GM18519 (cell line): ENCODE measurements at regions not wholly inside any gene's neighbourhood (a gene's known extent, or its start where the extent isn't known, plus 50 kb on each side); places are given as distances from the start of the nearest gene placed in this dataset.
"Not testable (repeated sequence)": the region's sequence is repeated elsewhere in the genome, so short reads cannot be mapped to it uniquely, and the experiment has no call there.

Experiments used
- ATAC-seq: cut with Tn5 transposase; IDR thresholded peaks from one replicate; pipeline ENCODE4 v1.9.1; 2021; ENCODE audit warnings: mild to moderate bottlenecking, moderate library complexity; ENCODE audit not compliant: unreplicated experiment, low FRiP score

DNA sequence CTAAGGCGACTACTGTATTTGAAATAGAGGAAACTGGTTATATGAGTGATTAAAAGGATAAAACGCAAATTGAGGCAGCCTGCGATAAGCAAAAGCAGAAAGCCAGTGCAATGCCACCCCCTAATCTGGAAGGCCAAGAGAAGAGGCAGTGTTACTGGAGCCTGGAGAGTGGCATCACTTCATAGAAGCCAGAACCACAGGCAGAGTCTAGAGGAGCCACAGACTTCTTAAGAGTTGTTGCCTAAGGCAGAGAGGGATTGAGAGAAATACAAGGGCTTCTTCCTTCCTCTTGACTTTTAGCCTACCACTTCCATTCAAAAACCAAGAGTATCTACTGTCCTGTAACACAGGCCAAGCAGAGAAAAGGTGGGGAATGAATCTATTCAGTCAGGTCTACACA lies 94.9 kb upstream of the SKAP2 start:
- no peak for ATAC-seq

DNA sequence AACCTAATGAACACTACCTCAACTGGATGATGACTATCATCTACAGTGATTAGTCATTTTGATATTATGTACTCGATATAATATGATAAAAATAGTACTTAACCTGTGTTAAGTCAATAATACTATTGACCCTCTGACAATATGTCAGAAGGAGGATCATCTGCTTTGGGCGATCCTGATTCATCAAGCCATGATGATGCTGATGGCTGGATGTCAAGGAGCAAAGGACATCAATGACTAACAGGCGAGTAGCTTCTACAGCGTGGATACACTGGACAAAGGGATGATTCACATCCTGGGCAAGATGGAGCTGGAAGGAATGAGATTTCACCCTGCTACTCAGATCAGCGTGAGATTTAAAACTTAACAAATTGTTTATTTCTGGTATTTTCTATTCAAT lies 94.4 kb upstream of the SKAP2 start:
- no peak for ATAC-seq

DNA sequence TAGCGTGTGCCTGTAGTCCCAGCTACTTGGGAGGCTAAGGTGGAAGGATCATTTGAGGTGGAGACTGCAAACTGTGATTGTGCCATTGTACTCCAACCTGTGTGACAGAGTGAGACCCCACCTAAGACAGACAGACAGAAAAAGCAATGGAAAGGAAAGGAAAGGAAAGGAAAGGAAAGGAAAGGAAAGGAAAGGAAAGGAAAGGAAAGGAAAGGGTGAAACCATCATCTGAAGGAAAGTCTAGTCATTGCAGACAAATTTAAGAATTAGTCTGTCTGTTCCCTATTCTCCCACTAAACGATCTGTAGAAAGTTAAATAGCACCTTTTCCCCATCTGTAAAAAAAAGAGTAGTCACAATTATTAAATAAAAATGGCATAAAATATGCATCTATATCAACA lies 91.1 kb upstream of the SKAP2 start:
- ATAC-seq: no peak

DNA sequence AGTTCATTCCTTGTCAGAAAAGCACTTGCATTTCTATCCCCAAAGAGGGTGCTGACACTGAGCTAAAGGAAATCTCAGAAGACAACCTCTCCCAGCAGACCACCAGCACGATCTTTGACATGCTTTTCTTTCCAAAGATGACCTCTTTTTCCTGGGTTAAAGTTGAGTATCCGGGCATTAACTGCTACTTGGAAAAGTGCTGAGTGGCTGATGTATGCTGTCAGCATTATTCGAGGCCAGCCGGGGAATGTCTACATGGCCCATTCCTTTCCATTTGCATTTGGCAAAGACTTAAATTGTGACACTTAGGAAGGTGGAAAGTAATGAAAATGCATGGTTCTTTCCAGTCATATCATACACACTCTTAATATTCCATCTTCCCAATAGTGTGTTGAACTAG lies 90.6 kb upstream of the SKAP2 start:
- no peak for ATAC-seq

DNA sequence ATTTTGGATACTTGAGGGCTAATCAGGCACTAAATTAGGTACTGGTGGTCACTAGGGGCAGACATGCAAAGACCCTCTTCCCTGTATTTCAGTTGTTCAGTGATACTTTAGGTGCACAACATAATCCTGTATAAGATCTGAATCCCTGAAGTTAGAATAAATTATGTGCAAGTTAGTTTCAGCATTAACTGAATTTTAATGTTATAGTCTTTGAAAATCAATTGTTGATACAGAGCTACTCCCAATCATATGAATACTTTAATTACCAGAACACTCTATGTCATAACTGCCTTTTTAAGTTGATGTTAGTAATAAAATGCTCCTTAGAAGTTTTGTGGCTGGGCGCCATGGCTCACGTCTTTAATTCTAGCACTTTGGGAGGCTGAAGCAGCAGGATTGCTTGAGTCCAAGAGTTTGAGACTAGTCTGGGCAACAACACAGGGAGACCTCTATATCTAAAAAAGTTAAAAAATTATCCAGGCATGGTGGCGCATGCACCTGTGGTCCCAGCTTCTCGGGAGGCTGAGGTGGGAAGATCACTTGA lies 87.1 kb upstream of the SKAP2 start:
- ATAC-seq: no peak

DNA sequence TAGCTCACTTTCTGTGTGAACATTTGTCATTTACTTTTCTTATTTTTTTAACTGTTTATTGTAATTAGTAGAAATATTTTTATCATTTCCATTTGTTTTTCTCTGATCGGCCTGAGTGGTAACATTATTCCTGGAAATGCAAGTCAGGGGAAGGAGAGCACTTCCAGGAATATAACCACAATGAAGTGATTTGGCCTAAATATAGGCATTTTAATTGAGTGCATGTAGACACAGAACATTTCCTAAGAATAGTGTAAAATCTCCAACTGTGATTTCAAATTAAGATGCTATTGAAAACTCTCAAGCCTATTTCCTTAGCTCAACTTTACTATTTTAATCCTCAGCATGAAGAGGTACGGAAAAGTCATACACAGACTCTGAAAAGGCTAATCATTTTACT lies 86.5 kb upstream of the SKAP2 start:
- no peak for ATAC-seq

DNA sequence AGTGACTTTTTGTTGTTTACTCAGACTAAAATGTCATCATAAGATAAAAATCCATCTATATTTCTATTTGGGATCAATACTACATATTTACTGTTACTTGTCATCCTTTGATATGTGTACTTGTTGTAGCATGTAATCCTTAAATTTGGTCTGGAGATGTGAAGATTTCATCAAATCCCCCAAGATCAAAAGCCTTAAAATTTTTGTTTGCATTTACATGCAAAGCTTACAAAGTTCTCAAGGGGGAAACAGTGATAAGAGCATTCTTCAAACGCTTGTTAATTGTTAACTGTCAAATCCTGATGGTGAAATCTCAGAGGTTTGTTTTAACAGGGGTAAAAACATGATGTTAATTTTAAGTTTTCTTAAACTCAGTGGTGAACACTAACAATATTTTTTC lies 84.9 kb upstream of the SKAP2 start:
- ATAC-seq: no peak

DNA sequence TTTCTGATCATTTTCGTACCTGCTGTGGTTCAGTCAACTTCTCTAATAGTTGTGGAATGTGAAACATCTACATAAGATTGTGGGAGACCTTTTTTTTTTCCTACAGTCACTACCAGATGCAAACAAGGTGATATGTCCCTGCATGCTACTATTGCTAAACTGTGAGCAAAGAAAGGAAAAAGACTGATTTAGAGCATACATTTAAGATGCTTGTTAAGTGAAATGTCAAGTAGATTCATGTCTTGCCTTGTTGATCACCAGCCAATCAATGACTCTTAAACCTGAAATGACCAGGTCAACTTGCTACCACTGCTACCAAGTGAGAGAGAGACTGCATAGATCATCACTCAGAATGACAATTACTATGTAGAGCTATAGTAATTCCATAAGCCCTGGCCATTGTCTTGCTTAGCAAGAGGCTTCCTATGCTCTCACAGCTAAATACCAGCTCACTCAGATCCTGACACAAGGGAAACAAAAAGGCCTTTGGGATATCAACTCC lies 84.3 kb upstream of the SKAP2 start:
- no peak for ATAC-seq

DNA sequence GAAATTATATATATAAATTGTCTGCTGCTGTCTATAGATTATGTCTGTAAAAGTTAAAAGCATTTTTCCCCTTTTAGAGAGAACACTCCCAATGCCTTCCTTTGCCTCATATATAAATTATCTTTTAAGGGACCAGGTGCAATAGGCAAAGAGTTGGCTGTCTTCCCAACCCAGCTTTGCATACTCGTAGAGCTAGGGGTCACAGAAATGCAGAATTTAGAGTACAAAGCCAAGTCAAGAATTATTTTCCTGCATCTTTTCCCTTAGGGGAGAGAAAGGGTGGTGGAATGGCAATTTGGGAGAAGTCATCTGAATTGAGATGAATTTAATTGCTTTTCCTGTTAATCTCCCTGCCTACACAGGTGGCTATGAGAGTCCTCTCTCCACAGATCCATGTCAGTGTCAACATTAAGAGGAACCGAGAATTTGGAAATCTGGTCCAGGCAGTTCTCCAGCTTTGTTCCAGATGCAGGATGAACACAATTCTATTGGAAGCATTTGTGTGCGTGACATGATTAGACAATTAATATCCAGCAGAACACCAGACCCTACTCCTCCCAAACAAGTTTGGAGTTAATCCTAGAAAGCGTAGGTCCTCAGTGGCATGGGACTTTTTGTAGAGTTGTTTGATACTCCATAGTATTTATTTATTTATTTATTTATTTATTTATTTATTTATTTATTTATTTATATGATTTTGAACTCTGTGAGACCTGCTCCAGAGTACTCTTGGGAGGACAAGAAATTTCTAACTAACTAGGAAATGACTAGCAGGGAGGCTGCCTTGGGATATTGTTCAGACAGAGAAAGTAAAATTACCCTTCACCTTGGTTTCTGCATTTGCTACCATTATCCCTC lies 80.3 kb upstream of the SKAP2 start:
- no peak for ATAC-seq

DNA sequence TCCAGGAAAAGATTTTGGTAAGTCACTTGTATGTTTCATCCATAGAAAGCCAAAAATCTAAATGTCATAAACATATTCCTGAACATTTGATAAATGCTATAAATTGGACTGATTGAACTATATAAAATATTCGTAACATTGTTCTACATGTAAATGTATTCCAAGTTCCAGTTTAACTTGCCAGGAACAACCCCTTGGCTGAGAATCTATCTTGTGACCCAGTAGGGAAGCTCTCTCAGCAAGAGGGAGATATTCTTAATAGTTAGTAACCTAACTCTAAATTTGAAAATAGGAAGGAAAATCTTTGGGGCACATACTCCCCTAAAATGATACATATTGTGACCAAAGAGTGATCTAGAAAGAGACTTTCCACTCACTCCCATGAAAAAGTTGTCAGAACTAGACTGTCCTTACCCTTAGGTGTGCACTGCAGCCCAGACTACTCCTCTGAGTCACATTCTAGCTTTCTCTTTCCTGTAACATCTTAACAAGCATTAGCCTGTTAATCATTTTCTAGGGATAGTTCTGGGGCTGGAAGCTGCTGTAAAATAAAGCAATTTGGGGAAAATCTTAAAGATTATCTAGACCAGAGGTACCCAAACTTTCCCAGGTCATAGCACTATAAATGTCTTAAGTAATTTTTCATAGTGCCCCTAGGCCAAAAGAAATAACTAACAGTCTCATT lies 73.7 kb upstream of the SKAP2 start:
- no peak for ATAC-seq

DNA sequence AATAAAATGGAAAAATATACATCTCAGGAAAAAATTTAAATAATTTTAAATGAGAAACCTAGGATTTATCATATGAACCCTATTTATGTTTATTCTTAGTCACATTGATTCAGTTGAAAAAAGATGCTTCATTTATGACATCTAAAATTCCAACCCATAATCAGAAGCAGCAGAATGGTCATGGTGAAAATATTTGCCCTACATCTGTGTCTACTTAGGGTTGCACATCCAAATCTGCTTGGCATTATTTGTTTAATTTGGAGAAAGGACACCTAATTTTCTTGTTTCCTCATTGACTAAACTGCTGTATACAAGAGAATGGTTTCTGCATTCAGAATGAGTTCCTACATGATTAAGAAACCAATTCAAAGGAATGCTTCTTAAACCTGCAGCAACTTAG lies 72.9 kb upstream of the SKAP2 start:
- ATAC-seq: no peak

DNA sequence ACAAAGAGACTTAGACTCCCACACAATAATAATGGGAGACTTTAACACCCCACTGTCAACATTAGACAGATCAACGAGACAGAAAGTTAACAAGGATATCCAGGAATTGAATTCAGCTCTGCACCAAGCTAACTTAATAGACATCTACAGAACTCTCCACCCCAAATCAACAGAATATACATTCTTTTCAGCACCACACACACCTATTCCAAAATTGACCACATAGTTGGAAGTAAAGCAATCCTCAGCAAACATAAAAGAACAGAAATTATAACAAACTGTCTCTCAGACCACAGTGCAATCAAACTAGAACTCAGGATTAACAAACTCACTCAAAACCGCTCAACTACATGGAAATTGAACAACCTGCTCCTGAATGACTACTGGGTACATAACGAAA lies 68.2 kb upstream of the SKAP2 start:
- ATAC-seq: not testable (repeated sequence)

DNA sequence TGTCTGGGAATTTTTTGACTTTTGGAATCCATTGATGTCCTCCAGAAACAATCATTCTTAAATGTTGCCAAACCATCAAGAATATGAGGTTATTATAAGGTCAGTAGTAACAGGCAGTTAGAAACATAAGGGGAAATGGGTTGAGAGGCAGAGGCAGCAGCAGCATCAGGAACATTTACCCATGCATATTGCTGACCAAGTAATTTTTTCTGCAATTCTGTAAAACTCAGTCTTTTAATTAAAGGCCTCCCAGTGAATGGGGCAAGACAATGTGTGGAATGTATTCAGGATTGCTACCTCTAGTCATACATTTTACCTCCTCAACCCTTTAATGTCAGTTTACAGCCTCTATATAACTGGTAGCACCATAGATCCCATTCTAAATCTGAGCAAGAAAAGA lies 66.5 kb upstream of the SKAP2 start:
- no peak for ATAC-seq

DNA sequence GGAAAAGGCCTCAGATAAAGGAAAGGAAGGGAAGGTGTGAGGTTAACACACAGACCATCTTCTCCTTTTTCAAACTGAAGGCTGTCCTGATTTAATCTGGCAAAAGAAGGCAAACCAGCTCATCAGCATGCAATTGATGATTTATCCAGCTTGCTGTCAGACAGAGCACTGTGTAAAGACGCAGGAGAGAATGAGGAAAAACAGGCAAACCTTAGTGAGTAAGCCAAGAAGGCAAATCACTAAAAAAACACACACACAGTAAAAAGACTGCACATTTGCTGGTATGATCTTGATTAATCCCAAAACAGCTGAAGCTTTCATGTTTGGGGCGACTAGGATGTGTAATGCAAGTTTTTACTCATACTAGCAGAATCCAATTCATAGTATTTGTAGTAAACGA lies 65.8 kb upstream of the SKAP2 start:
- ATAC-seq: no peak

DNA sequence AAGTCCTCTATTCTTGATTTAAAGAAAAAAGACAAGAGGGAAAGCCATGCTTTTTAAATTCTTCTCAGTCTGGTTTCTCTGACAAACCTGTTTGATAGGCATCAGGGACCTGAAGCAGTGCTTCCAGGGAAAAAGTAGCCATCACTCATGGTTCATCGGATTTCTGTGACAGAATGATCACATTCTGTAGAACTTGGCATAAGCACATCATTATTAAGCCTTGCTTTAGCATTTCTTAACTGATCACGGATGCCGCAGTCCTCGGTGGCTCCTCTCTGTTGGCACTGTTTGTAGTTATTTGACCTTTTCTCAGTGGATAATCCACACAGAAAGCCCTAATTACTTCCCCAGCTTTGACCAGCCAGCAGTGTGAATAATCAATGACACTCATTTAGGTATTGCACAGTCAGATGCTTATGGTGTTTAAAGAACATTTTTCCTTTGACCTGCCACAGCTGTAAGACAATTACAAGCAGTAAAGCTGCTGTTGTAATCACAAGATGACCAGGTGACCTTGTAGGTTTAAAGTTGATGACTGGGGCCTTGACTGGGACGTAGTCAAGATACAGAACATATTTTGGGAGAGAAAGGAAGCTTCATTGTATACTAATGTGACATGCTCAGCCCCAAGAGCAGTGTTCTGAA lies 64.4 kb upstream of the SKAP2 start:
- no peak for ATAC-seq

DNA sequence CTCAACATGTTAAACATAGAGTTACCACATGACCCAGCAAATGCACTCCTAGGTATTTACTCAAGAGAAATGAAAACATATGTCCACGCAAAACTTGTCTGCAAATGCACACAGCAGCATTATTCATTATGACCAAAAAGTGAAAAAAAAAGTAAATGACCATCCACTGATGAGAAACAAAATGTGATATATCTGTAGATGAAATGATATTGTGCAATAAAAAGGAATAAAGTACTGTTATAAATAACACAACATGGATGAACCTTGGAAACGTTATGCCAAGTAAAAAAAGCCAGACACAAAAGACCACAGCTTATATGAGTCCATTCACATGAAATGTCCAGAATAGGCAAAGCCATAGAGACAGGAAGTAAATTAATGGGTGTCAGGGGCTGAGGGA lies 61.4 kb upstream of the SKAP2 start:
- ATAC-seq: no peak

DNA sequence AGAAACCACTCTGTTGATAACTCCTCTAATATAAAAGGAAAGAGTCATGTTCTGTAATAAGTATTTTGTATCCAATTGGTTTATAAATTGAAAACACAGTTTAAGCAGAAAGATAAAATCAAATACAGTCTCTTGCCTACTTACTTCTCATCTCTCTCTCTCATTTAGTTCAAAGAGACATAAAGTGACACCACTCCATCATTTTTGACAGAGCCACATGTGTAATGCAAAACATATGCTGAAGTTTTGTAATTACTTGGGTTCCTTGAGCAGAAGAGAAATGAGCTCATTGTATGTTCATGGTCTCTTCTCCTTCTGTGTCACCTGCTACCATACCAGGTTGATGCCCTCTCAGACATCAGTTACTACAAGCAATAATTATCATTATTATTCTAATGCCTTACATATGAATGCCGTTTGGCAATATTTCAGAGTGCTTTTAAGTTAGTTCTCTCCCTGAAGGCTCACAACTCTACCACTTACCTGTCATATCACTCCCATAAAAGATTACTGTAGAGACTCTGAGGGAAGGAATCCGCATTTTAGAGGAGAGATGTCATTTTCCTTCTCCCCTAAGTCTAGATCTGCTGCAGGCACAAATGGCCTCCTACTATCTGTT lies 59.9 kb upstream of the SKAP2 start:
- ATAC-seq: no peak

DNA sequence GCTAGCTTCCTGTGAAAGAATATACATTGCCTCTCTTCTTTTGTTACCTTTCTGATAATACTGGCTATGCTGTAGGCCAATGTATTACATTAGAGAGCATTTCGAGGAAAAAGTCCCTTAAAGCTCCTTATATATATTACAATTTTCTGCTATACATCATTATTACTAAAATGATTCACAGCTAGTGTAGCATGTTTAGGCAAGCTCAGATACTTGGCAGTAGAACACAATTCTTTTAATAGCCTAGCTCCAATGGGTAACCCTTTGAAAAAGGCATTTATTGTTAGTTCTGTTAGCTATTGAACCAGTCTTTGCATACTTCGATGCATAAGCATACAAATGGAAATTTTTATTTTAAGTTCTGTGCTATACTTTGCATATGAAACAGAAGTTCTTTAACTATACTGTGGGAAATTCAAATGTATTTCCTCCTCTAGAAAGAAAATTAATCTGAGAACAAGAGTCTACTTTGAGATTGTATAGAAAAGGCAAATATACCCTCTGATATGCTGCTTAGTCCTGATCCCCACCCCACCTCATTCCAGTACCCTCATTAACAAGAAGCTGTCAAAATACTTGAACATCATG lies 55.6 kb upstream of the SKAP2 start:
- ATAC-seq: no peak

DNA sequence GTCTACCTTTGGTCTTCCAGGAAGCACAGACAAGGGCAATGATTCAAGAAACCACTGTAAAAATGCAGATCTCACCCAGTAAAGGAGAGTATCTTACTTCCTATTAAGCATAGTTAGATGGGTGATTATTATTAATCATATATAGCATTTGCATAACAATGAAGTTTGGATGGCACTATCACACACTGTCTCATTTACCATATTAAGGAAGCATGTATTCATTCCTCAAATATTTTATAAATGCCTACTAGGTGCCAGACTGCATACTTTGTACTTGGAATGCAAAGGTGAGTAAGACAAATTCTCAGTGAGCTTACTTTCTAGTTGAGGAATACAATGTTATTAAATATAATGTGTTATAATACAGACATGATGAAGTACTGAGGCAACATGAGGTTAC lies 53.9 kb upstream of the SKAP2 start:
- no peak for ATAC-seq

DNA sequence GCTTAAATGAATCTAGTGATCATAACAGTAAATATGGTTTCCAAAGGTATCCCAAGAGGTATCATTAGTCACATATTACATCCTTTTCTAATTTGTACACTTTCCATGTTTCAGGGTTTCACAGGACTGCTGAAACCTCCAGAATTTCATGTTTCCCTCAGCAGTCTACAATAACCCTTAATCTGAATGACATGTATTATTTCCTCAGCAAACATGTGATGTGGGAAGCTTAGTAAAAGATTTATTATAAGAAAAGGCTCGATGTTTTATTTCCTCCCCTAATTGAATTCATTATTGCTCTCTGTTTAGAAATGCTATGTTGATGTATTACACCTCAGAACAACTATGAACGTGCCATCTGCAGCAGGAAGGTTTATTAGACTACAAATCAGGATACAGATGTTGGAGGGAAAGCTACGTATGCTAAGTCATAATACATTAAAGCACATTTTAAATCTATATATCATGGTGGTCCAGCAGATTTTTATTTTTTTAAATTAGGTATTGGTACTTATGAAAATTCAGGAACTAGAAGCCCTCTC lies 52.5 kb upstream of the SKAP2 start:
- no peak for ATAC-seq
